Suppressor macrophage treated with lipopolysaccharide for 4 hours (primary cell): ENCODE measurements at regions not wholly inside any gene's neighbourhood (a gene's known extent, or its start where the extent isn't known, plus 50 kb on each side); places are given as distances from the start of the nearest gene placed in this dataset.

Experiments used
- DNase-seq: peaks from one replicate; pipeline ENCODE4 v3.0.0-alpha.2; 2020

DNA sequence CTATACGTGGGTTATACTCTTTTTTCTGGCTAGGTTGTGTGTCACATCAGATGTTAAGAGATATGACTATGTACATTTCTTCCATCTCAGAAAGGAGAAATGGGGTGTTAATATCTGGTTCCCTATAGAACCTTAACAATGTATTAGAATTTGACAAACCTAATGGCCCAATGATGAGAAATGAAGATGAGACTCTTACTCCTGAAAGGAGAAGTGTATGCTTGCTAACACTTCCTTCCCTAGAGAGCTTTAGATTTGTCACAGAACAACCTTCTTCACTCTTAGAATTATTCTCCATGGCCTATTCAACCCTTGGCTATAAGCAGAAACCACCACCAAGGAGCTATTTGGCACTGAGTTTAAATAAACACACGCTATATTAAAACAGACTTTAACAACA, 839.6 kb downstream of the GALC start:
- DNase-seq: no peak

DNA sequence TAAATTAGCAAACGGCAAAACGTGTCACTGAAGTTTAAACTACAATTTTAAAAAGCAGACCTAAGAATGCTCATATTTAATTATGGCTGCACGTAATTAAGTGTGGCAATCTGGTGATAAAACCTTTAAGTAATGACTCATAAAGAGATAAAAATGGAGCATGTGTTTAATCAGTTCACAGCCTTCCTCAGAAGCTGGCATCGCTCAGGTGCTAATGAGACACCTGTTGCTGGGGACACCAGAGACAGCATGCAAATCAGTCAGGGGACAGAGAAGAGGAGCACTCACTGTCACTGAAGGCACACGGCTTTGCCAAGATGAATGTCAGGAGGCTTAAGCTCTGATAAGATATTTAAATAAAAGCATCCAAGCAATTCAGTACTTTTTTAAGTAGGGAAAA, 840.3 kb downstream of the GALC start:
- DNase-seq: no peak

DNA sequence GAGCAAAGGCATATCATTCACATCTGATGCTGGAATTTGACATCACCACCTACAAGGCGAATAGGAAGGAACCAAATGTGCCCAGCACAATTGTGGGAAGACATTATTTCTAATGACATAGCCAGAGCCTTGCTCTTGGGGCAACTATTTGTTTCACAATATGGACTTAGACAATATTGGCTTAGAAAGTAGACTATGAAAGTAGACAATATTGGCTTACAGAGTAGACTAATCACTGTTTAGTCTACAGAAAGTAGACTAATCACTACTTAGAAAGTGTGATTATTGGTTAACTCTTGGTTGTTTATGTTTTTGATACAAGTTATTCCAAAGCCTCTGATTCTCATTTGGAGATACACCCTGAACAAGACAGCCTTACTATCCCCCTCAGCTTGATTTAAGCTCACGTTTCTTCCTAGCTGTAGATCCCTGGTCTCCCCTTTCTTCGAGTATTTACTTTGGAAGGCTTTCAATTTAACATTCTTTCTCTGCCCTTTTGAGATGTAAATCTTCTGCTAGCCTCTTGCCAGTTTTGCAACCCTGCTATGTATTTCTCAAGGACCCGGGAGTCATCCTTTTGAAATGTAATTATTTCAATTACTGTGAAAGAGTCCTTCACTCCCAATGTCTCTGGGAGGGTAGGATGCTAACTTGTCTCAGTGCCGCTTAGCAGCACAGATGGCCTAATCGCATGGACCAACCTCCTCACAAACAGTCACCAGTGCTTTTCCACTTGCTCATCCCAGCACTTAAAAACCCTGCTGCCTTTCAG, 843.2 kb downstream of the GALC start:
- no peak for DNase-seq

DNA sequence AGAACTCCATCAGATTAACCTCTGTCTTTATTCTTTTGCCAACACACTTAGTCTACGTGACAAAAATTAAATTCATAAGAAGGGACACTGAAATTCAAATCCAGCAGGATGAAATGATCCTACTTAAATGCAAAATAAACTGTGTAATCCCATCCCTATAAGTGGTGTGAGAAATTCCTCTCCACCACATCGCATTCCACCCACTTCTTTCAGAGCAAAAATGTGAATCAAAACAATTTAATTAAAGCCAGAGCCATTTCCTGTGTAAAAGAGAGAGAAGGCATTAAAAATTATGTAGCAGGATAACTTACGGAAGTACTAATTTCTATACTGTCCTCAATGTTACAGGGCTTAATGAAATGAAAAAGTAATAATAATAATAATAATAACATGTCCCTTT, 844.3 kb downstream of the GALC start:
- no peak for DNase-seq

DNA sequence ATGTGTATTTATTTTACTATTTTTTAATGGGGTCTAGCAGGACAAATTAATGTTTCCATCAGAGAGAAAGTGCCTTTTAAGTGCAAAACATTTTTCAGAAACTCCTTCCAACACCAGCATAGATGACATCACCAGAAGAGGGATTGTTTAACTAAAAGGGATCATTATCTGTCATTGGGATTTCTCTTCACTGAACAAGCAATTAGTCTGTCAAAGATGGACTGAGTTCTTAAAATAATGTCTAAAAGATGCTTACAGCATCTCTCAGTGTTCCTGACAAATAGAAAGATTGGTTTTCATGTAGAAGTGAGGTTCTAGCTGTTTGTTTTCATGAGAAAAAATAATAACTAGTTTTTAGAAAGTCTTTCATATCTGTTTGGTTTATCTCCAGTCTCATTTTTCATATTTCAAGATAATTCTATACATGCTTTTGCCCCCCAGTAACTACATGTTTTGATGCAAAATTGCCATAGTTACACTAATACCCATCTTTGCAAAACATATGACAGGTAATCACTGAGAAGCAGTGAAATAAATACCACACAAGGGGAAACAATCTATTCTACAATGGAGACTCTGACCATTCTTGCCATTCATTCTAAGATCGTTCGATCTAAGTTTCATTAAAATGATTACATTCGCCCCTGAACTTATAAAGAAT, 850.3 kb downstream of the GALC start:
- DNase-seq: no peak

DNA sequence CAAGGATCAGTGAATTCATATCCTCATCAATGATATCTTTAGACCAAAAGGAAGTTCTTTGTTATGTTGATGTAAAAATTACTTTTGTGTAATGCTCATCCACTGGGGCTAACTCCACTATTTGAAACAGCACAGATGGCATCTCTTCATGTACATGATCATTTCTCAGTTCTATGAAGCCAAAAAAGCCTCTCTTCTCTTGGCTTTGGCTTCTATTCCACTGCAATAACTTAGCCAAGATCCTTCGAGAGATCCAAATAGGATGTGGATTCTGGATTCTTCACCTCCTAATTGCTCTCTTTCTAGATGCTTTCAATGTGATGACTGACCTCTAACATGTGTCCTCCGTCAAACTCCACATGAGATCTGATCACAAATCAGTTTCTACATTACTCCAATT, 851.2 kb downstream of the GALC start:
- no peak for DNase-seq

DNA sequence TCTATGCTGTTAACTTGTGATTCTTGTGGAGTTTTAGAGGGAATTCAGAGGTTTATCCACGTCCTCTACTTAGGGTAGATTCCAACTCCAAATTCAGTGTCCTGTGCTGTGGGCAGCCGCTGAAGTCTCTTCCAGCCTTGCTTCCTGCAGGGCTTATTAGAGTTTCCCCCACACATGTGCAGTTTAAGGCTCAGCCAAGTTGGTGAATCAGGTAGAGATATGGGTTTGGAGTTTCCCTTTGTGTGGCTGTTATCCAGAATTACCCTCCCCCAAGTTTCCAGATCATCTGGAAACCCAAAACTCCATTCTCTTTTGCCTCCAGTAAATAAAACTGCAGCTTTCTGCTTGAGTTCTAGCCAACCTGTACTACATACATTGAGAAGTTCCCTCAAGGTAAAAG, 853.7 kb downstream of the GALC start:
- no peak for DNase-seq

DNA sequence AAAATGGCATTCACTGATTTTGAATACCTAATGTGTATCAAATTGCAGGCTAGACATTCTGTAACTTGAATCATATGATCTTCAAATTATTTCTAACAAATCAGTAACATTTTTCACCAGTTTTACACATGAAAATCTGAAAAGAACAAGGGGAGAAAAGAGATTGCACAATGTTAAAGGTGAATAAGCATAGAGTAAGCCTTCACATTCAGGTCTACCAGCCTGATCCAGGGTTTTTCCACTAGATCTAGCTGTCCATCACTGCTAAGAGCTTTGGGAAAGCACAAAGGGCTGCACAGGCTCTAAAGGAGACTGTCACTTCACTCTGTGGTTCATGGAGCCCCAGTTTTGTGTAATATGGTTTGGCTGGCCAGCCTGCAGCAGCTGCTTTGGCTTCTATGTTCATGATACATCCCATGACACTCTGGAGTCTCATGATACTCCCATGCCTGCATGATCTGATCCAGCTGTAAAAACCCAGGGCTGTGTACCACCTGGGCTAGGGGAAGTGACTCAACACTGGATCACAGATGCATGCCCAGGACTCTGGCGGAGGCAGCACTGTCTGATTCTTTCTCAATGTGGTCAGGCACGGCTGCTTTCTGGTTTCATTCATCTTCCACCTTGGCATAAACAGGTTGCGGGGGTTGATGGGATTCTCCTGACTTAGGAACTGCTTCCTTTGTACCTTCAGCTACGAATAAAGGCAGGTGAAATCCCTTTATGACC, 859.7 kb downstream of the GALC start:
- DNase-seq: no peak

DNA sequence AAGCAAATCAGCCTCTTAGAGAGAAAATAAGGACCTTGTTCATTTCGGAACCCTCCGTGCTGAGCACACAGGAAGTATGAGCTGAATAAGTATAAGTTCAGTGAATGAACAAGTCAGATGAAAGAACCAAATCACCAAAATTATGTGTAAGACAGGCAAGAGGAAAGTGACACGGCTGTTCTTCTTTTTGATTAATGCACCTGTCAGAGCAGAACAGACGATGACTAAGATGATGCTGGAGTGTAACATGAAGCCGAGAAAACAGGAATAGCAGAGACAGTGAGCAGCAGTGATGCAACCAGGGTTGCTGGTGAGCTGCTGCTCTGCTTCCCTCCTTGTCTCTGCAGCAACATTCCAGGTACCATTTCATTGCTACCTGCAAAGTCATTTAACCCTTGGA, 861.1 kb downstream of the GALC start:
- no peak for DNase-seq

DNA sequence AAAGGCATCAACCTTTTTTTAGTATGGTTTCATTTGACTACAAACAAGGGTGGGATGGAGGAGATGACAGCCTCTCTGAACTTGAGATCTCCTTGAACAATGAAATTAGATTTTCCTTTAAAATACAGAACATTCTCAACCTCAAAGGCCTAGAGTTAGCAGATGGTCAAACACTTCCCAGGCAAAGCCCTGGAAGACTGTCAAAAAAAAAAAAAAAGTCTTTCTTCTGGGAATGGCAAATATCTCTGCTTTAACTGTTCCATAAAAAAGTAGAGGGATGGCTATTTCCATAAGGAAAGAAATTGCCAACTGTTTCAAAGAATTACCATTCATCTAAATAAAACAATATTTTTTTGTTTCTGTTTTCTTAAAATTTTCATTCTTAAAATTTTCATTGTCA, 870.8 kb downstream of the GALC start:
- no peak for DNase-seq

DNA sequence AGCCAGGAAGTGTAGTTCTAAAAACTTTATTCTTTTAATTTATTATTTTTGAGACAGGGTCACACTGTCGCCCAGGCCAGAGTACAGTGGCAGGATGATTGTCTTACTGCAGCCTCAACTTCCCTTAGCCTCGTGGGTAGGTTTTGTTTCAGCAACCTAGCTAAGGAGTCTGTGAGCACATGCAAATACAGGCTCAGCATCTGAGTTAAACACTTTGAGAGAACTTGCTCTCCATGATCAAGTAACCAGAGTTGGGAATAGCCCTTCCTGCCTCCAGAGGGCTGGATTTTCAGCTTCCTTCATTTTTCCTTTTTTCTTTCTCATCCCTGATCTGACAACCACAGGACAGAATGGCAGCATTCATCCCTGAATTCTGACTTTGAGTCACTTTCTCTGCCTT, 871.3 kb downstream of the GALC start:
- no peak for DNase-seq

DNA sequence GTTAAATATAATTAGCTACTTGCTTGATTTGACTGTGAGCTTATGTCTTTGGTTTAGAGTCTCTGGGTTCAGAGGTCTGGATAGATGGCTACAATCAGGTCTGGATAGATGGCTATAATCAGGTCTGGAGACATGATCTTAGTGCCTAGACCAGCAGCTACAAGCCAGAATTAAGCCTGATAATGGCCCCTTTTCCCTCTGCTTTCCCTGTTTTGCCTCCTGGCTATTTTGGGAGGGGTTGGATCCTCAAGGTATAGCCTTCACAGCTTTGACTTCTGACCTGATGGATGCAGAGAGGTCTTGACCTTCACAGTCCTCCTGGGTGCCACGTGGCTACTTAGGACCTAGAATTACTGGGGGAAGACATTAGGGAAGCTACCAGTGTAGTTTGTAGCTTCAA, 877.7 kb downstream of the GALC start:
- DNase-seq: no peak

DNA sequence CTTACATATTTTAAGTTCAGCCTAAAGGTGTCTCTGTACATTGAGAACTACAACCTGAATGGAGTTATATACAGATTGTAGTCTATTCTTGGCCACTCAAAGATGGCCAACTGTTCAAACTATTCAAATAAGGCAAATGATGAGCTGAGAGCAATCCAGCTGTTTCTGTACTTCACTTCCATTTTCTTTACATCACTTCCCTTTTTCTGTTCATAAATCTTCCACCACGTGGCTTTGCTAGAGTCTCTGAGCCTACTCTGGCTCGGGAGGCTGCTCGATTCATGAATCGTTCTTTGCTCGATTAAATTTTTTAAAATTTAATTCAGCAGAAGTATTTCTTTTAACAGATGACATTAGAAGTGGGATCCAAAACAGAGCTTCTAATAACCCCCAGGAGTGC, 879.7 kb downstream of the GALC start:
- DNase-seq: no peak

DNA sequence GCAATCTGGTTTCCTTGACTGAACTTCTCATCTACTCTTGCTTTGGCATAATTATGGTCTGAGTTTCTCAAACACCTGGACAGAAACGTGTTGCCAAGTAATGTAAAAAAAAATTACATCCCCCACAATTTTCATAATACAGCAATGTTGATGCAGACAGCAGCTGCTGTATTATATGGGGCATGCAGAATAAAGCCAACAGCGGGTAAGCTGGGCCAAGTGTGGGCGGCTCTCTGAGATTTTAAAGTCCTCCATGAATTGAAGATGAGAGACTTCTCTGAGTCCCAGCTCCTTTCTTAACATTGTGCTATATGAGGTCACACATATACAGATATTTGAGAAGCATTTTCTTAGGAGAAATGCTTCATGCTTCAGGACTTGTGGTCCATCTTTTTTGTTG, 881.2 kb downstream of the GALC start:
- DNase-seq: no peak

DNA sequence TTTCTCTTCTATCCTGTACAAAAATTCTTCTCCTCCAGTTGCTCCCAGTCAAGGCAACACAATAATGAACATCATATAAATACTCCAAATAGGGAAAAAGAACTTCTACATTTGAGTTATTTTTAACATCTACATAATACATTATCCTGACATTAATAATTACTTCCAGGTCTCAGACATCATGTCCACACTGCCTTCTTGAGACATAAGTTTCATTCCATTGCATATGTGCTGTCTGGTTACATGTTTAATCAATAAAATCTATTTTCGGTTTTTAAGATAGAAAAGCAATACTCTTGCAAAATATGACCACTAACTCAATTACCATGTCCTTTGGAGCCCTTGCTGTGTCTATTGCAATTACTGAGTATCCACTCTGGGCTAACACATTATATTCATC, 881.9 kb downstream of the GALC start:
- DNase-seq: no peak

DNA sequence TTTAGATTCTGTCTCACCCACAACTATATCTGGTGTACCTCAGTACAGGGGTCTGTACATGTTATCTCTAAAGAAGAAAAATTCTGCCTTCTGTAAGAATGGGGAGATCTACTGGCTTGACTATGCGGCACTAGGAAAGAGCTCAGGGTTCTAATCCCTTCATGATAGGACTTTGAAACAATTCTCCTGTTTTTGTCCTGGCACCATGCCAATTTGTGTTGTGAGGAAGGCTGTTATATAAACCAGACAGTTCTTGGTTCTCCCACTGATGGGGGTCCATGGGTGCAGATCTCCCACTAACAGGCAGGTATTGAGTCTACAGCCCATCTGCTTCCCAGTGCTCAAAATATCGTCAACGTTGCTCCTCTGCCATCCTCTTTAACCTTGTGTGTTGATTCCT, 883.7 kb downstream of the GALC start:
- DNase-seq: no peak

DNA sequence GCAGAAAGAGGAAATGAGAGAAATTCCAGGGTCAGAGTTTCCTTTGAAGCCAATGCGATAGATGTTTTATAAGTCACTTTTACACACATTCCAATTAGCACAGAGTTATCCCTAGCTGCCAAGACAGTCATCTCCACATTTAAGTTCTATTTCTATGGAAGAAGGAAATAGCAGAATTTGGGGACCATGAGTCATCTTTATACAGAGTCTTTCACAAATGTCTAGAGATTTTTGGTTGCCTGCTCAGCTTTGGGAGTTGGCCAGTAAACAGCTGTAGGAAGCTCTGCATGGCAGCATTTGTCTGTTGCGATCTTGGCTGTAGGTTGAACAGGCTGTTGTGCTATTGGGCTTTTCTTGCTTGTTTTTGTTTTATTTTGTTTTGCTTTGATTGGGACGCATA, 884.3 kb downstream of the GALC start:
- no peak for DNase-seq

DNA sequence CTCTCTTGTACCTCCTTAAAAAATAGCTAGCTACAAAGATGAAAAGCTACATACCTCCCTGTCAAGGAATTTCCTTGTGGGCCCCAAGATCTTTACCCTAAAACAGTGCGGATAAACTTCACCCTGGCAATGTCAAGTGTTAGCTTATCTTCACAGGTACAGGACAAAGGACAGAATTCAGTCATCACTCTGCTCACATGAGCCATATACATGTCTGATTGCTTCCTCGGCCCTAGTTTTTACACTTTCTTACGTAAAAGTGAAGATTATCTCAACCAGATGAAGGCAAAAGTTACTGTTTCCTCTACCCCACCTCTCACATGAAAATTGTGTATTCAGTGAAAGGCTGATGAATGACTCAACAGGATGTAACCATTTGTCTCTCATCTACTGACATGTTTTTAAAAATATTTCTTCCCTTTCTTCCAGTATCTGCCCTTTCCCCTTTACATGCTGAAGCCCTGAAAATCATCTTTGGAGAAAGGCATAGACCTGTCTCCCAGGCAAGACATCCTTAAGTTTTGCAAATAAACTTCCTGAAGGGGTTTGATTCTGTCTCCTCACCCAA, 890.1 kb downstream of the GALC start:
- no peak for DNase-seq

DNA sequence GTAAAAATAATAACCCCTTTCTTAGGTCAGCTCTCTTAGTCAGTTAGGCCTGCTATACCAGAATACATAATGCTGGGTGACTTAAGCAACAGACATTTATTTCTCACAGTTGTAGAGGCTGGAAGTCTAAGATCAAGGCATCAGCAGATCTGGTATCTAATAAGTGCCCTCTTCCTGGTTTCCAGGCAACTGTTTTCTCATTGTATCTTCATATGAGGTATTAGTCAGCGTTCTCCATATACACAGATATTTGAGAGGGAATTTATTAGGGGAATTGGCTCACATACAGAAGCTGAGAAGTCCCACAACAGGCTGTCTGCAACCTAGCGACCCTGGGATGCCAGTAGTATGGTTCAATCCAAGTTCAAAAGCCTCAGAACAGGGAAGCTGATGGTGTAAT, 896.0 kb downstream of the GALC start:
- DNase-seq: no peak

DNA sequence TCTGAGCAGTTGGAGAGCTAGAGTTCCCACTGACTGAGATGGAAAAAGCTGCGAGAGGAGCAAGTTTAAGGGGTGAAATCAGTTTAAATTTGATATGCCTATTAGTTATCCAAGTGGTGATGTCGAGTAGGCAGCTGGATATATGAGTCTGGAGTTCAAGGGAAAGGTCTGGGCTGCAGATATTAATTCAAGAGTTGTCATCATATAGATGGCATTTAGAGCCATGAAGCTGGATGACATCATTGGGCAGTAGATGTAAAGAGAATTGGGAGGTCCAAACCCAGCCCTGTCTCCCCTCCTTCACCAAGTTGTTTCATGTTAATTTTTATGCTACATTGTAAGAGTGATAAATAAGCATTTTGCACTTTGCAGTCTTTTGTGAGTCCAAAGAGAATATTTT, 898.1 kb downstream of the GALC start:
- DNase-seq: no peak

DNA sequence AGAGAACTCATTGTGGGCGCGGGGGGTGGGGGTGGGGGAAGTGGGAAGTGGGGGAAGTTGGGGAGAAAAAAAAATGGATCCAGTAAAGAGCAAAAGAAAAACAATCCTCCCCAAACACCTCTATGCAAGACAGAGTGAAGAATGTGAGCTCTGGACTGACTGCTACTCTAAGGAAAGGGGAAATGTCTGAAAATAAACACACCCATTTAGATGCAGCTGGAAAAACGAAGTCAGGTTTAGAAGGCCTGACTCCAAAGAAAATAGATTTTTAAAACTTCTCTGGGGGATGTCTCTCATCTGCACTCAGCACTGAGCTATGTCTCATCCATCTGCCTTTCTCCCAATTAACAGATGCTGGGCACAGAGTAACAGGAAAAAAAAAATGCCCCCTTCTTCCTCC, 904.4 kb downstream of the GALC start:
- no peak for DNase-seq

DNA sequence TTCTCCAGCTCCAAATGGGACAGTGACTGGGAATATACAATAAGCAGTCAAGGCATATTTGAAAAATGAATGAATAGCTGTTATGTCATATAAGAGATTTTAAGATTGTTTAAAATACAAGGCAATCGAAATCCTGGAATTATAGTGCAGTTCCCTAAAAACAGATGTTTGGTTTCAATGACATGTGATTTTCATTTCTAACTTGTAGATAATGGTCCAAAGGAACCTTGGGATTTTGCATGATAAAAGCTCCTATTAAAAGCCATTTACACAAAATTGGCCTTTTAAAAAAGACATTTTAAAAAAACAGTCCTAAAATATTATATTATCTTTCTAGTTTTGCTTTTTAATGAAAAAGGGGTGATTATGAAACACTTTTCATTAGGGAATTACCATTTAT, 905.1 kb downstream of the GALC start:
- no peak for DNase-seq

DNA sequence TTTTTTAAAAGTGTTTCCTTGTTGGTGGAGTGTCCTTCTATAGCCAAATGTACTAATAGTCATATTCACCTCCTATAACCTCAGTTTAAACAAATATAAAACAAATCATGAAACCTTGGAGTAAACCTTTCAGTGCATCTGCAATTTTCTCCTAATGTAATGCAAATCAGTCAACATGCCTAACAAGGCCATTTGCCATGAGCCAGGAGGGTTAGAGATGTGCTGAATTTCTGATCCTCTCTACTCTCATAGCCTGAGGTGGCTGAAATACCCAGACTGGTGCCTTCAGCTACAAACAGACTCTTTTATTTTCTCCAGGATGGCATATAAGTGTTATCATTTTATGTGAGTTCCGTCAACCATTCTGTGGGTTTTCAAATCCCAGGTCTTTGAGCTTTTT, 908.1 kb downstream of the GALC start:
- no peak for DNase-seq

DNA sequence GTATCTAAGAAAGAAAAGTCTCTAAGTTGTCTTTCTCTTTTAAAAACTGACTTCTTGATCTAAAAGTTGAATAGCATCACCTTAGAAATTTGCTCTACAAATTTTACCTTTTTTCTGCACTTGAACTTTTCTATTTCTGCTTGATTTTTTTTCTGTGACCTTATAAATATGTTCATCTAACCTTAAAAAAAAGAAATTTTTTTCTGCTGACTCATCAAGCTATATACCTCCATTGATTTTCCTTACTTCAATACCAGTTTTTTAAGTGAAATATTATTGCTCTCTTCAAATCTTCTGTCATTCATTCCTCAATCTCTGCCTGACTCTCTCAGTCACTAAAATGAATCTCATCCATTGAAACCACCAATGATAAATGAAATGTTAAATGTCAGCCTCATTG, 910.1 kb downstream of the GALC start:
- DNase-seq: no peak
